GM06990 (cell line): ENCODE measurements at regions not wholly inside any gene's neighbourhood (a gene's known extent, or its start where the extent isn't known, plus 50 kb on each side); places are given as distances from the start of the nearest gene placed in this dataset.
"Not testable (repeated sequence)": the region's sequence is repeated elsewhere in the genome, so short reads cannot be mapped to it uniquely, and the experiment has no call there.

Experiments used
- DNase-seq: peaks from one replicate; pipeline ENCODE4 v3.0.0-alpha.2; 2011; ENCODE audit not compliant: insufficient read length; ENCODE audit errors: extremely low read depth
- H3K27me3 ChIP-seq: replicated peaks from 2 replicates; pipeline ENCODE4 v1.6.0; 2011; ENCODE audit warnings: low read length; ENCODE audit not compliant: control insufficient read depth, insufficient read depth
- H3K36me3 ChIP-seq: 2 replicates; pipeline ENCODE4 v1.5.1; 2011; ENCODE audit warnings: low read length; ENCODE audit not compliant: control insufficient read depth, insufficient read depth
- H3K4me3 ChIP-seq: replicated peaks from 2 replicates; pipeline ENCODE4 v1.5.1; 2011; ENCODE audit warnings: low read depth, mild to moderate bottlenecking, control low read depth, low read length
- TF ChIP-seq, protein P1 (sequence below): IDR thresholded peaks from 2 replicates; pipeline ENCODE4 v1.5.1; 2011; ENCODE audit warnings: low read length, control low read depth, mild to moderate bottlenecking, inconsistent platforms; ENCODE audit not compliant: insufficient read depth, poor library complexity, severe bottlenecking

- no peak overlapping the region for H3K4me3 ChIP-seq
- no peaks in the 10 kb centered on the region for H3K27me3 ChIP-seq
- no peak for DNase-seq
- peaks cover 7% of the 10 kb centered on the region for H3K36me3 ChIP-seq
- TF ChIP-seq, protein P1, sequence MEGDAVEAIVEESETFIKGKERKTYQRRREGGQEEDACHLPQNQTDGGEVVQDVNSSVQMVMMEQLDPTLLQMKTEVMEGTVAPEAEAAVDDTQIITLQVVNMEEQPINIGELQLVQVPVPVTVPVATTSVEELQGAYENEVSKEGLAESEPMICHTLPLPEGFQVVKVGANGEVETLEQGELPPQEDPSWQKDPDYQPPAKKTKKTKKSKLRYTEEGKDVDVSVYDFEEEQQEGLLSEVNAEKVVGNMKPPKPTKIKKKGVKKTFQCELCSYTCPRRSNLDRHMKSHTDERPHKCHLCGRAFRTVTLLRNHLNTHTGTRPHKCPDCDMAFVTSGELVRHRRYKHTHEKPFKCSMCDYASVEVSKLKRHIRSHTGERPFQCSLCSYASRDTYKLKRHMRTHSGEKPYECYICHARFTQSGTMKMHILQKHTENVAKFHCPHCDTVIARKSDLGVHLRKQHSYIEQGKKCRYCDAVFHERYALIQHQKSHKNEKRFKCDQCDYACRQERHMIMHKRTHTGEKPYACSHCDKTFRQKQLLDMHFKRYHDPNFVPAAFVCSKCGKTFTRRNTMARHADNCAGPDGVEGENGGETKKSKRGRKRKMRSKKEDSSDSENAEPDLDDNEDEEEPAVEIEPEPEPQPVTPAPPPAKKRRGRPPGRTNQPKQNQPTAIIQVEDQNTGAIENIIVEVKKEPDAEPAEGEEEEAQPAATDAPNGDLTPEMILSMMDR, result no peak
These were observed 149.3 kb downstream of the UTRN start for GRCh38 chr6:144434308-144434990.

DNA sequence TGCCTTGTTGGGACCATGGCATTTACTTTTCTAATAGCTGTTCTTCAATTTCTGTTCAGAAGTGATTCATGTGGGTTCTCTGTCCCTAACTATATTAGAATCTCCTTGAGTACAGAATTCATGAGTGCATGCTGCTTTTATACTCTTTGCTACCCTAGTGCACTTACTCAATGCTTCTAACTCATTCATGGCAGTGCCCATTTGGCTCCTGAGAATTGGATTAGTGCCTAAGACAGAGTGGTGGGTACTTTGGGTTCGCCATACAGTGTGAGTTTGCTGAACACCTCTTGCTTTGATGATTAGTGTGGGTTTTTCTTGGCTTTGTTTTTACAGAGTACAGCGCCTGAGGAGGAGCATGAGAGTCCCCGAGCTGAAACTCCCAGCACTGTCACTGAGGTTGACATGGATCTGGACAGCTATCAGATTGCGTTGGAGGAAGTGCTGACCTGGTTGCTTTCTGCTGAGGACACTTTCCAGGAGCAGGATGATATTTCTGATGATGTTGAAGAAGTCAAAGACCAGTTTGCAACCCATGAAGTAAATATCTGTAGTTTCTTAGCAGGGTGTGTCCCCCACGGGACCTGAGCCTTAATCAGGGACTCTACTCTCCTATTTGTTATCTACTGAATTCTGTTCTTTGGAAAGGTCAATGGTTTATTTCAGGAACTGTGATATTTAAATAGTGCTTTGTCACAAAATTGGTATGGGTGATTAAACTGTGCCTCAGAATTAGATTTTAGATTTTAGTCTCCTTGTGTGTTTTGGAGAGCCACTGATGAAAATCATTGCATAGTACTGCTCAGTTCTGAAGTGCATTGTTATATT, 150.7 kb downstream of the UTRN start:
- Histone ChIP-seq H3K27me3 (no peaks in the 10 kb centered on the region), H3K36me3 (peaks cover 10% of the 10 kb centered on the region), H3K4me3 (no peak overlapping the region)
- no peak for DNase-seq
- TF ChIP-seq, protein P1, result no peak

DNA sequence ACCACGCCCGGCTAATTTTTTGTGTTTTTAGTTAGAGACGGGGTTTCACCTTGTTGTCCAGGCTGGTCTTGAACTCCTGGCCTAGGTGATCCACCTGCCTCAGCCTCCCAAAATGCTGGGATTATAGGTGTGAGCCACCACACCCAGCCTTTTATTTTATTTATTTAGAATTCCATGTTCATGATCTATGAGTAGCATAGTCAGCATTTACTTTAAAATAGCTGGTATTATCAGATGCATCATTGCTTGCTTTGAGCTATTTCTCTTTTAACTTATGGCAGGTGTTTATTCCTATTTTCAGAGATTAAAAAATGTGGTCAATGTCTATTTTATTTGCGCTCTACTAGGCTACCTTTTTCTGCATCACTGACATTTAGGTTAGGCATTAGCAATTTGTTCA, 152.0 kb downstream of the UTRN start:
- Histone ChIP-seq H3K4me3 (no peak overlapping the region), H3K27me3 (no peaks in the 10 kb centered on the region), H3K36me3 (peaks cover 16% of the 10 kb centered on the region)
- TF ChIP-seq, protein P1, result no peak
- DNase-seq, result no peak

- H3K27me3 ChIP-seq, result no peaks in the 10 kb centered on the region
- DNase-seq, result no peak
- TF ChIP-seq, protein P1, result no peak
- H3K36me3 ChIP-seq, result peaks cover 18% of the 10 kb centered on the region
- H3K4me3 ChIP-seq, result no peak overlapping the region
These were observed 153.0 kb downstream of the UTRN start for GRCh38 chr6:144438103-144438502.

DNA sequence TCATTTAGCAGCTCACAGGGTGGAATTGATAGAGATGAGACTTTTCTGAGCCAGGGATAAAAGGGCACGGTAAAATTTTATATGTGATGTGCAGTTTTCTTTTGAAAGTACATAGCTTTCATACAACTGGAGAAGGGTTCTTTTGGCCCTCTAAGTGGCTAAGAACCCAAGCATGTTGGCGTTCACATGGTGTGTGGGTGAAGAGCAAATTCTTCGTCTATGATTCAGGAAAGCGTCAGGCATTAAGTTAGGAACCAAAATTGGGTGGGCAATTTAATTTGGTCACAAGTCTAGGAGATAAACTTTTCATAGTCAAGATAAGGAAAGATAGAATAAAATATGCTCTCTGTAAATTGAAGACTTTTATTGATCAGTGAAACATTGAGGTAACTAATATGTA, 153.9 kb downstream of the UTRN start:
- Histone ChIP-seq H3K27me3 (no peaks in the 10 kb centered on the region), H3K36me3 (peaks cover 18% of the 10 kb centered on the region), H3K4me3 (no peak overlapping the region)
- TF ChIP-seq, protein P1, result no peak
- DNase-seq, result no peak

DNA sequence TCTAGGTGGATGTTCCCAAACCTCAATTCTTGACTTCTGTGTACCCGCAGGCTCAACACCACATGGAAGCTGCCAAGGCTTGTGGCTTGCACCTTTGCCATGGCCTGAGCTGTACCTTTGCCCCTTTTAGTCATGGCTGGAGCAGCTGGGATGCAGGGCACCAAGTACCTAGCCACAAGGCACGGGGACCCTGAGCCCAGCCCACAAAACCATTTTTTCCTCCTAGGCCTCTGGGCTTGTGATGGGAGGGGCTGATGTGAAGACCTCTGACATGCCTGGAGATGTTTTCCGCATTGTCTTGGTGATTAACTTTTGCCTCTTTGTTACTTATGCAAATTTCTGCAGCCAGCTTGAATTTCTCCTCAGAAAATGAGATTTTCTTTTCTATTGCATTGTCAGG, 156.7 kb downstream of the UTRN start:
- not testable (repeated sequence) for H3K4me3 ChIP-seq, DNase-seq, H3K27me3 ChIP-seq
- peaks cover 18% of the 10 kb centered on the region for H3K36me3 ChIP-seq
